ENCODE measurements at regions not wholly inside any gene's neighbourhood (a gene's known extent, or its start where the extent isn't known, plus 50 kb on each side); places are given as distances from the start of the nearest gene placed in this dataset.

- TF ChIP-seq, protein P1, sequence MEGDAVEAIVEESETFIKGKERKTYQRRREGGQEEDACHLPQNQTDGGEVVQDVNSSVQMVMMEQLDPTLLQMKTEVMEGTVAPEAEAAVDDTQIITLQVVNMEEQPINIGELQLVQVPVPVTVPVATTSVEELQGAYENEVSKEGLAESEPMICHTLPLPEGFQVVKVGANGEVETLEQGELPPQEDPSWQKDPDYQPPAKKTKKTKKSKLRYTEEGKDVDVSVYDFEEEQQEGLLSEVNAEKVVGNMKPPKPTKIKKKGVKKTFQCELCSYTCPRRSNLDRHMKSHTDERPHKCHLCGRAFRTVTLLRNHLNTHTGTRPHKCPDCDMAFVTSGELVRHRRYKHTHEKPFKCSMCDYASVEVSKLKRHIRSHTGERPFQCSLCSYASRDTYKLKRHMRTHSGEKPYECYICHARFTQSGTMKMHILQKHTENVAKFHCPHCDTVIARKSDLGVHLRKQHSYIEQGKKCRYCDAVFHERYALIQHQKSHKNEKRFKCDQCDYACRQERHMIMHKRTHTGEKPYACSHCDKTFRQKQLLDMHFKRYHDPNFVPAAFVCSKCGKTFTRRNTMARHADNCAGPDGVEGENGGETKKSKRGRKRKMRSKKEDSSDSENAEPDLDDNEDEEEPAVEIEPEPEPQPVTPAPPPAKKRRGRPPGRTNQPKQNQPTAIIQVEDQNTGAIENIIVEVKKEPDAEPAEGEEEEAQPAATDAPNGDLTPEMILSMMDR (IDR thresholded peaks at IDR 0.05; ENCODE audit: partially characterized antibody, unreplicated experiment): no peak
- Mint-ChIP-seq H3K36me3 (ENCODE audit: unreplicated experiment) (peaks cover 5% of the 10 kb centered on the region), H3K4me3 (ENCODE audit: unreplicated experiment) (no peak overlapping the region), H3K9me3 (ENCODE audit: unreplicated experiment) (no peaks in the 10 kb centered on the region), H3K4me1 (ENCODE audit: low read depth, unreplicated experiment) (no peaks in the 10 kb centered on the region), H3K27me3 (ENCODE audit: unreplicated experiment) (no peaks in the 10 kb centered on the region), H3K27ac (ENCODE audit: unreplicated experiment) (no peak overlapping the region)
- DNase-seq: no peak
Measured at GRCh38 chr14:97200245-97200644, 403.1 kb downstream of the VRK1 start.

DNA sequence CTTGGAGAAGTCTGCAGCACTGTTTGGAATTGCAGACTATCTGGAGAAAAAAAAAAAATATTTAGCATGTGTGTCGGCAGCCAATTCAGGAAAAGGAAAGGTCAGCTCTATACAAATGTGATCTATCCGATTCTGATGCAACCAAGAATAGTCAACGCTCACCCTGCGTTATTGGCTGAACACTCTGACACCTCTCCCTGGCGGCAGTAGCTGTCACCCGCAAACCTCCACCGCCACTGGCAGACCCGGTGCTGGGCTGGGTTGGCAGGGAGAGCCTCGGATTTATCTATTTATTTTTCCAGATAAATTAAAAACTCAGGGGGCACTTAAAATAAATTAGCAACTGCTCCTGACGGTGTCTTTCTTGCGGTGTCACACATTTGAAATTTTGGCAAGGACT, 409.7 kb downstream of the VRK1 start:
- no peaks in the 10 kb centered on the region for H3K36me3 Mint-ChIP-seq (ENCODE audit: unreplicated experiment)
- no peak for DNase-seq
- no peaks in the 10 kb centered on the region for H3K4me1 Mint-ChIP-seq (ENCODE audit: low read depth, unreplicated experiment)
- TF ChIP-seq, protein P1 (IDR thresholded peaks at IDR 0.05; ENCODE audit: partially characterized antibody, unreplicated experiment): no peak
- no peak overlapping the region for H3K4me3 Mint-ChIP-seq (ENCODE audit: unreplicated experiment)
- H3K27me3 Mint-ChIP-seq (ENCODE audit: unreplicated experiment): no peaks in the 10 kb centered on the region
- no peaks in the 10 kb centered on the region for H3K9me3 Mint-ChIP-seq (ENCODE audit: unreplicated experiment)
- H3K27ac Mint-ChIP-seq (ENCODE audit: unreplicated experiment): no peak overlapping the region

- TF ChIP-seq, protein P1 (IDR thresholded peaks at IDR 0.05; ENCODE audit: partially characterized antibody, unreplicated experiment): no peak
- H3K27me3 Mint-ChIP-seq (ENCODE audit: unreplicated experiment): no peaks in the 10 kb centered on the region
- no peak for DNase-seq
- H3K9me3 Mint-ChIP-seq (ENCODE audit: unreplicated experiment): no peaks in the 10 kb centered on the region
- H3K4me1 Mint-ChIP-seq (ENCODE audit: low read depth, unreplicated experiment): no peaks in the 10 kb centered on the region
- no peaks in the 10 kb centered on the region for H3K36me3 Mint-ChIP-seq (ENCODE audit: unreplicated experiment)
- no peak overlapping the region for H3K4me3 Mint-ChIP-seq (ENCODE audit: unreplicated experiment)
- H3K27ac Mint-ChIP-seq (ENCODE audit: unreplicated experiment): no peak overlapping the region
Measured at GRCh38 chr14:97210202-97210601, 413.0 kb downstream of the VRK1 start.

GRCh38 chr14:97212399-97212798, 415.2 kb downstream of the VRK1 start:
- TF ChIP-seq, protein P1 (IDR thresholded peaks at IDR 0.05; ENCODE audit: partially characterized antibody, unreplicated experiment): no peak
- DNase-seq: no peak
- no peak overlapping the region for H3K4me3 Mint-ChIP-seq (ENCODE audit: unreplicated experiment)
- H3K36me3 Mint-ChIP-seq (ENCODE audit: unreplicated experiment): no peaks in the 10 kb centered on the region
- no peak overlapping the region for H3K27ac Mint-ChIP-seq (ENCODE audit: unreplicated experiment)
- no peaks in the 10 kb centered on the region for H3K27me3 Mint-ChIP-seq (ENCODE audit: unreplicated experiment)
- H3K9me3 Mint-ChIP-seq (ENCODE audit: unreplicated experiment): no peaks in the 10 kb centered on the region
- H3K4me1 Mint-ChIP-seq (ENCODE audit: low read depth, unreplicated experiment): no peaks in the 10 kb centered on the region

- H3K9me3 Mint-ChIP-seq (ENCODE audit: unreplicated experiment): no peaks in the 10 kb centered on the region
- DNase-seq: no peak
- no peak overlapping the region for H3K27ac Mint-ChIP-seq (ENCODE audit: unreplicated experiment)
- TF ChIP-seq, protein P1 (IDR thresholded peaks at IDR 0.05; ENCODE audit: partially characterized antibody, unreplicated experiment): no peak
- H3K36me3 Mint-ChIP-seq (ENCODE audit: unreplicated experiment): no peaks in the 10 kb centered on the region
- H3K4me1 Mint-ChIP-seq (ENCODE audit: low read depth, unreplicated experiment): no peaks in the 10 kb centered on the region
- H3K27me3 Mint-ChIP-seq (ENCODE audit: unreplicated experiment): no peaks in the 10 kb centered on the region
- H3K4me3 Mint-ChIP-seq (ENCODE audit: unreplicated experiment): no peak overlapping the region
Measured at GRCh38 chr14:97213720-97214119, 416.5 kb downstream of the VRK1 start.
